Astrocyte (in vitro differentiated cells and primary cell): ENCODE measurements at regions not wholly inside any gene's neighbourhood (a gene's known extent, or its start where the extent isn't known, plus 50 kb on each side); places are given as distances from the start of the nearest gene placed in this dataset.
A peak's percentile ranks its signal among the peaks of the same experiment; 100 is the strongest.

Source experiments
- DNase-seq: peaks from one replicate; pipeline ENCODE4 v3.0.0-alpha.2; 2010; ENCODE audit warnings: low read depth
- FAIRE-seq: peaks from 2 replicates; lab custom pipeline; 2011; peaks lifted over from hg19 to GRCh38; lab: Jason Lieb, UNC
- H2AFZ ChIP-seq: 2 replicates; pipeline ENCODE4 v1.6.0; 2012; ENCODE audit warnings: low read depth, low read length, inconsistent platforms
- H3K27ac ChIP-seq: 2 replicates; pipeline ENCODE4 v1.5.1; 2011; ENCODE audit warnings: low read depth, low read length, inconsistent platforms
- H3K27me3 ChIP-seq: 2 replicates; pipeline ENCODE4 v1.6.0; 2011; ENCODE audit warnings: low read length, inconsistent platforms; ENCODE audit not compliant: insufficient read depth
- H3K36me3 ChIP-seq: 2 replicates; pipeline ENCODE4 v1.5.1; 2011; ENCODE audit warnings: low read length, inconsistent platforms; ENCODE audit not compliant: insufficient read depth
- H3K4me1 ChIP-seq: 2 replicates; pipeline ENCODE4 v1.5.1; 2011; ENCODE audit warnings: low read length, inconsistent platforms; ENCODE audit not compliant: insufficient read depth
- H3K4me2 ChIP-seq: 2 replicates; pipeline ENCODE4 v1.6.0; 2012; ENCODE audit warnings: low read length, inconsistent platforms
- H3K4me3 ChIP-seq: 2 replicates; pipeline ENCODE4 v1.5.1; 2011; ENCODE audit warnings: low read depth, mild to moderate bottlenecking, low read length, inconsistent platforms; ENCODE audit not compliant: insufficient read depth
- H3K79me2 ChIP-seq: 2 replicates; pipeline ENCODE4 v1.6.0; 2012; ENCODE audit warnings: mild to moderate bottlenecking, low read length, inconsistent platforms; ENCODE audit not compliant: insufficient read depth
- H3K9ac ChIP-seq: 2 replicates; pipeline ENCODE4 v1.6.0; 2012; ENCODE audit warnings: mild to moderate bottlenecking, low read length, inconsistent platforms
- H3K9me3 ChIP-seq: 2 replicates; pipeline ENCODE4 v1.5.1; 2012; ENCODE audit warnings: low read depth, mild to moderate bottlenecking, low read length, inconsistent platforms; ENCODE audit not compliant: insufficient read depth
- H4K20me1 ChIP-seq: 2 replicates; pipeline ENCODE4 v1.6.0; 2012; ENCODE audit warnings: low read length, inconsistent platforms; ENCODE audit not compliant: insufficient read depth
- H3K27ac Mint-ChIP-seq: one replicate; pipeline ENCODE4 v1.8.0; 2021; ENCODE audit warnings: mild to moderate bottlenecking, mixed read lengths; ENCODE audit not compliant: unreplicated experiment
- H3K27me3 Mint-ChIP-seq: one replicate; pipeline ENCODE4 v1.8.0; 2021; ENCODE audit warnings: low read depth, mixed read lengths; ENCODE audit not compliant: unreplicated experiment
- H3K36me3 Mint-ChIP-seq: one replicate; pipeline ENCODE4 v1.8.0; 2021; ENCODE audit warnings: low read depth, mixed read lengths; ENCODE audit not compliant: unreplicated experiment
- H3K4me1 Mint-ChIP-seq: one replicate; pipeline ENCODE4 v1.8.0; 2021; ENCODE audit warnings: low read depth, mixed read lengths; ENCODE audit not compliant: unreplicated experiment
- H3K4me3 Mint-ChIP-seq: one replicate; pipeline ENCODE4 v1.8.0; 2021; ENCODE audit warnings: mild to moderate bottlenecking, moderate library complexity, mixed read lengths; ENCODE audit not compliant: unreplicated experiment
- H3K9me3 Mint-ChIP-seq: one replicate; pipeline ENCODE4 v1.8.0; 2021; ENCODE audit warnings: mild to moderate bottlenecking, mixed read lengths; ENCODE audit not compliant: unreplicated experiment
- CTCF ChIP-seq: IDR thresholded peaks from 2 replicates; pipeline ENCODE4 v1.5.1; 2011; ENCODE audit warnings: low read depth, mild to moderate bottlenecking, inconsistent platforms, low read length, moderate library complexity; ENCODE audit not compliant: insufficient read depth
- EZH2 ChIP-seq: IDR thresholded peaks from 2 replicates; pipeline ENCODE4 v1.6.1; 2012; ENCODE audit warnings: mild to moderate bottlenecking, low read length, inconsistent platforms; ENCODE audit not compliant: insufficient read depth

GRCh38 chr1:79128722-79129121 is 122.2 kb upstream of the ADGRL4 start:
- Histone ChIP-seq H3K27ac (no peak overlapping the region), H3K9ac (no peak overlapping the region), H3K36me3 (no peaks in the 10 kb centered on the region), H3K4me1 (no peaks in the 10 kb centered on the region), H2AFZ (no peak overlapping the region), H4K20me1 (no peaks in the 10 kb centered on the region), H3K9me3 (no peaks in the 10 kb centered on the region), H3K27me3 (no peaks in the 10 kb centered on the region), H3K4me2 (peak overlapping the region; percentile 26), H3K4me3 (no peak overlapping the region), H3K79me2 (no peaks in the 10 kb centered on the region)
- Mint-ChIP-seq H3K4me1 (peaks cover 10% of the 10 kb centered on the region), H3K4me3 (no peak overlapping the region), H3K36me3 (no peaks in the 10 kb centered on the region), H3K27me3 (no peaks in the 10 kb centered on the region), H3K27ac (no peak overlapping the region), H3K9me3 (no peaks in the 10 kb centered on the region)
- peak; percentile 73 for FAIRE-seq
- TF ChIP-seq CTCF = no peak
- peak; percentile 78 for DNase-seq

- H3K4me1 Mint-ChIP-seq = peaks cover 10% of the 10 kb centered on the region
- no peaks in the 10 kb centered on the region for H3K4me1 ChIP-seq
- H3K36me3 ChIP-seq = no peaks in the 10 kb centered on the region
- no peaks in the 10 kb centered on the region for H3K27me3 ChIP-seq
- H3K27ac Mint-ChIP-seq = no peak overlapping the region
- no peak overlapping the region for H3K4me2 ChIP-seq
- no peaks in the 10 kb centered on the region for H3K36me3 Mint-ChIP-seq
- no peak overlapping the region for H3K9ac ChIP-seq
- no peak overlapping the region for H3K4me3 Mint-ChIP-seq
- no peak for FAIRE-seq
- no peak for DNase-seq
- H4K20me1 ChIP-seq = no peaks in the 10 kb centered on the region
- H3K79me2 ChIP-seq = no peaks in the 10 kb centered on the region
- peak overlapping the region; percentile 62 for H2AFZ ChIP-seq
- H3K27ac ChIP-seq = no peak overlapping the region
- no peak overlapping the region for H3K4me3 ChIP-seq
- H3K27me3 Mint-ChIP-seq = no peaks in the 10 kb centered on the region
- no peaks in the 10 kb centered on the region for H3K9me3 ChIP-seq
- TF ChIP-seq CTCF (no peak), EZH2 (no peak)
- no peaks in the 10 kb centered on the region for H3K9me3 Mint-ChIP-seq
Observed at GRCh38 chr1:79124756-79125155, 118.2 kb upstream of the ADGRL4 start.

- TF ChIP-seq EZH2 (no peak), CTCF (no peak)
- Histone ChIP-seq H4K20me1 (no peaks in the 10 kb centered on the region), H3K27me3 (no peaks in the 10 kb centered on the region), H2AFZ (no peak overlapping the region), H3K79me2 (no peaks in the 10 kb centered on the region), H3K36me3 (no peaks in the 10 kb centered on the region), H3K27ac (no peak overlapping the region), H3K4me3 (no peak overlapping the region), H3K9ac (no peak overlapping the region), H3K9me3 (no peaks in the 10 kb centered on the region), H3K4me1 (no peaks in the 10 kb centered on the region), H3K4me2 (no peak overlapping the region)
- H3K36me3 Mint-ChIP-seq = no peaks in the 10 kb centered on the region
- no peak overlapping the region for H3K27ac Mint-ChIP-seq
- H3K4me3 Mint-ChIP-seq = no peak overlapping the region
- peaks cover 3% of the 10 kb centered on the region for H3K4me1 Mint-ChIP-seq
- no peak for DNase-seq
- FAIRE-seq = no peak
- no peaks in the 10 kb centered on the region for H3K9me3 Mint-ChIP-seq
- no peaks in the 10 kb centered on the region for H3K27me3 Mint-ChIP-seq
Observed at GRCh38 chr1:79122521-79122920, 116.0 kb upstream of the ADGRL4 start.
